ENCODE measurements at regions not wholly inside any gene's neighbourhood (a gene's known extent, or its start where the extent isn't known, plus 50 kb on each side); places are given as distances from the start of the nearest gene placed in this dataset.

DNA sequence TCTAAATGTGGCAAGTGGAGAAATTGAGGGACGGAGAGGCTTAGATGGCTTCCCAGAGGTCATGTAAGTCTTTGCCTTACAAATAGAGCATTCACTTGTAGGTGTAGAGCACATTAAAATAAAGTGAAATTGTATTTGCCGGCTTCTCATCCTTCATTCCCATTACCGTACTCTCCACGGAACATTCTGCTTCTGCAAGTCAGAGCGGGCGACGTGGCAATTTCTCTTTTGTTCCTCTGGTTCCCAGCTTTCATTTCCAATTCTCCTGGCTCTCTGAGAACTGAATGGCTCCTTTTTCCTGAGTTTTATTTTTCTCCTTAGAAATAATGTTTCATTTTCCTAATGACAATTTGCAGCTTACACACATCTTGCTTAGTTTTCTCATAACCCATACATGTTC lies 51.3 kb upstream of the PFKP start:
- TF ChIP-seq CTCF (IDR thresholded peaks at IDR 0.05; ENCODE audit: extremely low read depth, missing control alignments): no peak
- no peak for DNase-seq (ENCODE audit: low spot score)

DNA sequence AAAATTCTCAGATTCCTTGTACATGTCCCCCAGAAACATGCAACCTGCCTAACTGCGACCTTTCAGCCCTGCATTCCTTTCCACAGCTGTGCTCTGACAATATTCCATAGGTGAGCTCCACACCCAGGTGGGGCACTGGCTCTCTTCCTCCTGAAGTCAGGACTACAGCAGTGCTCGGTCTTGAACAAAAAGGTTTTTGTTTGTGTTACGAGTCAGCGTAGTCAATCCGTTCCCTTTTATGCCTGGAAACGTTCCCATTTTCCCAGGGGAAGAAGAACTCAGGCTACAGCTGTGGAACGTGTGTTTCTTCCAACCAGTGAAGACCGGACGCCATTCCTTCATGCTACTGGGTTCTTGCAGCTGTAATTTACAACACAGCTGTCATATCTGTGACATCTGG lies 52.4 kb upstream of the PFKP start:
- no peak for DNase-seq (ENCODE audit: low spot score)
- TF ChIP-seq CTCF (IDR thresholded peaks at IDR 0.05; ENCODE audit: extremely low read depth, missing control alignments): no peak

DNA sequence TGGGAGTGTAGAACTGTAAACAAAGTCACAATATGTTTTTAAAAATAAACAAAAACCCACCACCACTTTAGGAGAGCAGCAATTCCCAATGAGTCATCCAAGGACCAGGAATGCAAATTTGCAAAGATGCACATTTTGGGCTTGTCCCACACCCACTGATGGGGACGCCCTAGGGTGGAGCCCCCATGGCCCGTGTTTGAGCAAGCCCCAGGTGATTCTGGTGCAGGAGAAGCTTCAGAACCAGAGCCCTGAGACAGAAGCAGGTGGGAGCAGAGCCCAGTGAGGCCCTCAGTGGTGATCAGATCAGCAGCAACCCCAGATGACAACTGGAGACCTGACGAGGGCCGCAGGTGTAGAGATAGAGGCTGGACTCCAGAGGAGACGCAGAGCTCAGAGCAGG lies 55.1 kb upstream of the PFKP start:
- DNase-seq (ENCODE audit: low spot score): no peak
- no peak for TF ChIP-seq CTCF (IDR thresholded peaks at IDR 0.05; ENCODE audit: extremely low read depth, missing control alignments)

- no peak for TF ChIP-seq CTCF (IDR thresholded peaks at IDR 0.05; ENCODE audit: extremely low read depth, missing control alignments)
- no peak for DNase-seq (ENCODE audit: low spot score)
Observed at GRCh38 chr10:3010816-3011460, 56.4 kb upstream of the PFKP start.

DNA sequence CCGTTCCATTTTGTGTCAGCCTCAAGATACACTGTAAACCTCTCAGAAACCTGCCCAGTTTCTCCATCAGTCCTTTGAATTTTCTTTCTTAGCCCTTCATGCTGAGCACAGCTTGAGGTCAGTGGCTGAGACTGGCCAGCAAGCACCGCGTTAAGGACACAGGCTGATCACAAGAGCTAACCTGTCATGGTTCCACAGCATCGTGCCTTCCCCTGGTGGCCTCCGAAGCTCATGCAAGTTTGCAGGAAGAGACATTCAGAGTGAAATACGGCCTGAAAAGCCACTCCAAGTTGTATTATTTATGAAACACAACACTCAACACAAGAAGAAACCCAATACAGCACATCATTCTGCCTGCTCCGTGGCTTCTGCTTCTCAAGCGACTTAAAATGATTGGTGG lies 57.0 kb upstream of the PFKP start:
- TF ChIP-seq CTCF (IDR thresholded peaks at IDR 0.05; ENCODE audit: extremely low read depth, missing control alignments): no peak

DNA sequence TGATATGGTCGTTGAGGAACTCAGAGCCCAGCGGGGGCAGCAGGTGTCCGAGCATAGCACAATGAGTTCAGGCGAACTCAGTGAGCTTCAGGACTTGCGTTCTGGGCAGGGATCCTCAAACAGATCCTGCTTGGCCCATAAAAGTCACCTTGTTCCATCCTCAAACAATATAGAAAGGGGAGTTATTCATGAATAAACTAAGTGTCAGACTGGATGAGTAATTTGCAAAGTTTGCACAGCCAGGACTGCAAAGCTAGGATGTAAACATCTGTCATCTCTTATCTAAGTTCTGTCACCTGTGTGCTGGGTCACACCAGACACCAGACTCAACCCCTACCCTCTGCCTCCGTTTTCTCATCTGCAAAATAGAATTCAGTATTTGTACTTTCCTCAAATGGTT lies 58.0 kb upstream of the PFKP start:
- TF ChIP-seq CTCF (IDR thresholded peaks at IDR 0.05; ENCODE audit: extremely low read depth, missing control alignments): no peak
- DNase-seq (ENCODE audit: low spot score): no peak

More for the DNA sequence above, 57.0 kb upstream of the PFKP start:
- DNase-seq (ENCODE audit: low spot score): no peak

DNA sequence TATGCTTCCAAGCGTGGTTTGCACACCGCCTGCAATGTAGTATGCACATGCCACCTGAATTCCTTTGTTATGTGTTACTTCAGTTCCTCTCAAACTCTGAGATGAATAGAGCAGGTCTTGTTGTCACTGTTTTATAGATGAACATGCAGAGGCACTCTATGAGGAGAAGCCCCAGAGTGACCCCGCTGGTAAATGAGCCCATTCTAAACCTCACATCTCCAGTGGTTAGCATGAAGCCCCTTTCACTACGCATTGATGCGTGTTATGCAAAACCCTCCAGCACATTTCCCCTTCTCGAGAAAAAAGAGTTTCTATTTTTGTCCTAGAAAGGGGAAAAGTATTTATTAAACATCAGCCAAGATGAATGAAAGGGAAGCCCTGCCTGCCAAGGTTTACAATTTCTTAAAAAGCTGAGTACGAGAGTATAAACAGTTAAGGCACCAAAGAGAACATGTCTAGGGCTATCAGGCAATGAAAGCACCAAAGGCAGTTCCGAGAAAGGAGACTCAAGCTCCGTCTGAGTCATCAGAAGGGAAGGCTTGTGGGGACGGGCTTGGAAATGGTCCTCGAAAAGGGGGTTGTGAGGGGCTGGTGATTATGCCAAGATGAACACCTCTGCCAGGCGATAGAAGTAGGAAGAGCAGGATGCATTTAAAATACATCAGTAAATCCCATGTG lies 58.7 kb upstream of the PFKP start:
- no peak for DNase-seq (ENCODE audit: low spot score)
- TF ChIP-seq CTCF (IDR thresholded peaks at IDR 0.05; ENCODE audit: extremely low read depth, missing control alignments): no peak

All from GM20000 (cell line).